ENCODE measurements at regions not wholly inside any gene's neighbourhood (a gene's known extent, or its start where the extent isn't known, plus 50 kb on each side); places are given as distances from the start of the nearest gene placed in this dataset.

DNA sequence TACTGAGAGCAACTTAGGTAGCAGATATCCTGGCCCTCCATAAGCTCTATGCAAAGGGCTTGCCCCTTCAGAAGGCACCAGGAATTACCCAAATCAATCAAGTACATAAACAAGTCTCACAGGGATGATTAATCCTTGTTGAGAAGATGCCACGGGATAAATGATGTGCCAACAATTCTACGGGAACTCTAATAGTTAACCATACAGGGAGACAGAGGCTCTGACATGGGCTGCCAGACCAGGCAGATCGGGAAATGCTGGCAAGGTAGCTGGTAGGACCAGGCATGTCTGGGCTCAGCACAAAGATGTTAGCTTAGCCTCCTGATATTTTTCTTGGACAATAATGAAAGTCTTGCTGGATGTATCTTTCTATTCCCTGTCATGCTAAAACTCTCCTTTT lies 249.3 kb upstream of the THBS1 start:
- Mint-ChIP-seq H3K27me3 (ENCODE audit: low read depth in 3 of 3) (peaks cover 0 to 8% (median 1%) of the 10 kb centered on the region in 3 donors), H3K9me3 (no peaks in the 10 kb centered on the region), H3K36me3 (no peaks in the 10 kb centered on the region), H3K4me3 (no peak overlapping the region), H3K27ac (no peak overlapping the region), H3K4me1 (no peaks in the 10 kb centered on the region)
- DNase-seq, result no peak

GRCh38 chr15:39332846-39333245 lies 248.0 kb upstream of the THBS1 start:
- H3K9me3 Mint-ChIP-seq, result no peaks in the 10 kb centered on the region
- no peaks in the 10 kb centered on the region for H3K4me1 Mint-ChIP-seq
- peaks cover 0 to 10% (median 0%) of the 10 kb centered on the region in 3 donors for H3K27me3 Mint-ChIP-seq (ENCODE audit: low read depth in 3 of 3)
- no peak overlapping the region for H3K4me3 Mint-ChIP-seq
- H3K36me3 Mint-ChIP-seq, result no peaks in the 10 kb centered on the region
- no peak for DNase-seq
- H3K27ac Mint-ChIP-seq, result no peak overlapping the region

GRCh38 chr15:39333393-39333792 lies 247.5 kb upstream of the THBS1 start:
- no peaks in the 10 kb centered on the region for H3K9me3 Mint-ChIP-seq
- H3K36me3 Mint-ChIP-seq, result no peaks in the 10 kb centered on the region
- no peak overlapping the region for H3K27ac Mint-ChIP-seq
- no peak for DNase-seq
- H3K4me1 Mint-ChIP-seq, result no peaks in the 10 kb centered on the region
- H3K27me3 Mint-ChIP-seq (ENCODE audit: low read depth in 3 of 3), result peaks cover 0 to 10% (median 0%) of the 10 kb centered on the region in 3 donors
- H3K4me3 Mint-ChIP-seq, result no peak overlapping the region

GRCh38 chr15:39333896-39334295 lies 247.0 kb upstream of the THBS1 start:
- Mint-ChIP-seq H3K4me3 (no peak overlapping the region), H3K9me3 (no peaks in the 10 kb centered on the region), H3K27me3 (ENCODE audit: low read depth in 3 of 3) (peaks cover 0 to 10% (median 0%) of the 10 kb centered on the region in 3 donors), H3K4me1 (no peaks in the 10 kb centered on the region), H3K36me3 (no peaks in the 10 kb centered on the region), H3K27ac (no peak overlapping the region)
- no peak for DNase-seq

- no peak for DNase-seq
- Mint-ChIP-seq H3K9me3 (peaks cover 0 to 3% (median 0%) of the 10 kb centered on the region in 6 donors), H3K36me3 (no peaks in the 10 kb centered on the region), H3K4me3 (no peak overlapping the region), H3K27ac (no peak overlapping the region), H3K27me3 (ENCODE audit: low read depth in 3 of 3) (peaks cover 0 to 13% (median 4%) of the 10 kb centered on the region in 3 donors), H3K4me1 (no peaks in the 10 kb centered on the region)
Observed at GRCh38 chr15:39336926-39337325, 244.0 kb upstream of the THBS1 start.

GRCh38 chr15:39338251-39338650 lies 242.6 kb upstream of the THBS1 start:
- Mint-ChIP-seq H3K4me3 (no peak overlapping the region), H3K36me3 (no peaks in the 10 kb centered on the region), H3K27me3 (ENCODE audit: low read depth in 3 of 3) (peaks cover 0 to 16% (median 4%) of the 10 kb centered on the region in 3 donors), H3K9me3 (peaks cover 0 to 5% (median 0%) of the 10 kb centered on the region in 6 donors), H3K4me1 (no peaks in the 10 kb centered on the region), H3K27ac (no peak overlapping the region)
- no peak for DNase-seq

DNA sequence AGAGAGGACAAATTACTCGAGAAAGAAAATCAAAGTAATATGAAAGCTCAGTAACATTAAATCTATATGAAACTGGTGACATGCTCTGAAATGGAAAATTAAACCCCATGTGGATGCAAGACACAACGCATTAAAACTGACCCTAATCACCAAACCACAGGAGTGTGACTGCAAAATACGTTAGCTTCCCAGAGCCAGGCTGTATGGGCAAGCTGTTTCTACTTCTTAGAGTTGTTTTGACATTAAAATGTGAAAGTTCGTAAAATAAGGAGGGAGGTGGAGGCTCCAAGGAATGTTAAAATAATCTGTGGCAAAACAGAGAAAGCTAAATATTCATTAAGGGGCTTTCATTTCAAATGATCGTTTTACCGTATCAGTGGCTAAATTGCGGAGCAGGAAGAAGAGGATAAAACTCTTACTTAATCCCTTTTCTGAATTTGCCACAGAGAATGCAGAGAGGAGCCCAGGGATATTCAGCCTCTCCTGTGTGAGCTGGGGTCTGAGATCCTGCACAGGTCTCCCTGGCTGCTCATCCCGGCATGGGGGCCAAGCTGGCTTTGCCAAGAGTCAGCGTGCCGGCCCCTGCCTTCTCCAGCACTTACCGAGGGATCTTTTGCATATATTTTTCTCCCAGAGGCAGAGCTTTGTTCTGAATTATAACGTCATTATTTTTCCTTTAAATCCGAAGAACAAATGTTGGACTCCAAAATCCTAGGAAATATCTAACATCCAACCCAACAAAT lies 239.8 kb upstream of the THBS1 start:
- Mint-ChIP-seq H3K4me3 (no peak overlapping the region), H3K9me3 (peaks cover 0 to 5% (median 0%) of the 10 kb centered on the region in 6 donors), H3K36me3 (no peaks in the 10 kb centered on the region), H3K4me1 (no peaks in the 10 kb centered on the region), H3K27ac (no peak overlapping the region), H3K27me3 (ENCODE audit: low read depth in 3 of 3) (peaks cover 0 to 12% (median 4%) of the 10 kb centered on the region in 3 donors)
- no peak for DNase-seq

DNA sequence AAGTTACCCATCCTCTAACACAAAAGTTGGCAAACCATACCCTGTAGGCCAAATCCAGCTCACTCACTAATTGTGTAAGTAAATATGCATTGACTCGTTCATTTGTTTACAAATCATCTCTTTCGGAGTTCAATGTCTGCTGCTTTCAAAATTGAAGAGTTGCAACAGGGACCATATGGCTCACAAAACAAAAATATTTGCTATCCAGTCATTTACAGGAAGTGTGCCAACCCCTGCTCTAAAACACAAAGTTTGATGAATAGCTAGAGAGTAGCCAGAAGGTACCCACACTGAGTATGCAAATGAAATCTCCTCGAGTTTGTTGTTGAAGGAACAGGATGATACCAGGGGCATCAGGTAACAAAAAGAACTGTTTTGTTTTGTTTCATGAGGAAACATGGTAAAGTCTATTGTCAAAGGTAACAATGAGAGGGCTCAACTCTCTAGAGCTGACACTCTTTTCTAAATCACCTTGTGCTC lies 236.2 kb upstream of the THBS1 start:
- no peak for DNase-seq
- no peaks in the 10 kb centered on the region for H3K36me3 Mint-ChIP-seq
- H3K27me3 Mint-ChIP-seq (ENCODE audit: low read depth in 3 of 3), result peaks cover 0 to 9% (median 4%) of the 10 kb centered on the region in 3 donors
- H3K9me3 Mint-ChIP-seq, result peaks cover 0 to 5% (median 0%) of the 10 kb centered on the region in 6 donors
- H3K4me3 Mint-ChIP-seq, result no peak overlapping the region
- H3K4me1 Mint-ChIP-seq, result no peaks in the 10 kb centered on the region
- H3K27ac Mint-ChIP-seq, result no peak overlapping the region

DNA sequence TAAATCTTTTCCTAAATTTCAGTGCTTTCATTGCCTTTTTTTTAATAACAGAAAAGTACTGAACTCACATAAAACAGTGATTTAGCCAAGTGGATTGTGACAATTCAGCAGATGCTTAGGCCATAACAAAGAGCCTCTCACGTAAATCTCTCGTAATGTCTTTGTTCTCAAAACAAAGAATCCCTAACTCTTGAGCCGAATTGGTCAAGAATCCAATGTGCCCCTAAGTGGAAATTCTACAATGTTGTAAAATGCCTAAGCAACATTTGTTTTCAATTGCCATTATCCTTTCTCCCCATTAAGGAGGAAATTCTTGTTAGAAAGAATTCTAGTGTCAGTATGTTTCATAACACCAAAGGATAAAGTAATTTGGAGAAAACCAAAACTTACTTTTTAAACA lies 235.7 kb upstream of the THBS1 start:
- no peaks in the 10 kb centered on the region for H3K36me3 Mint-ChIP-seq
- H3K27ac Mint-ChIP-seq, result no peak overlapping the region
- H3K4me3 Mint-ChIP-seq, result no peak overlapping the region
- no peak for DNase-seq
- peaks cover 0 to 9% (median 4%) of the 10 kb centered on the region in 3 donors for H3K27me3 Mint-ChIP-seq (ENCODE audit: low read depth in 3 of 3)
- no peaks in the 10 kb centered on the region for H3K4me1 Mint-ChIP-seq
- peaks cover 0 to 5% (median 0%) of the 10 kb centered on the region in 6 donors for H3K9me3 Mint-ChIP-seq

DNA sequence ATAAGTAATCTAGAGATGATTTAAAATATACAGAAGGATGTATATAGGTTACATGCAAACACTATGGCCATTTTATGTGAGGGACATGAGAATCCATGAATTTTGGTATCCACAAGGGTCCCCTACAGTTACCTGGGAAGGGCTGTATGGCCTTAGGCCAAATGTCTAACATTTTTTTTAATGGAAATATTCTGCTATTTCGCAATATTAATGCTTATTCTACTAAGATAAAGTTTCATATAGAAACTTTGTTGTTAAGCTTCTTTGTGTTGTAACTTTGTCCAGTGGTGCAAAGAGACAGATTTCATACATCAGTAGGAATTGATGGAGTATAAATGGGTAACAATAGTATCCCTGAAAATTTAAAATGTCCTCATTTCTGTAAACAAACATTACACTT lies 233.4 kb upstream of the THBS1 start:
- no peaks in the 10 kb centered on the region for H3K4me1 Mint-ChIP-seq
- no peak for DNase-seq
- H3K9me3 Mint-ChIP-seq, result peaks cover 0 to 2% (median 0%) of the 10 kb centered on the region in 6 donors
- H3K36me3 Mint-ChIP-seq, result no peaks in the 10 kb centered on the region
- H3K27ac Mint-ChIP-seq, result no peak overlapping the region
- H3K27me3 Mint-ChIP-seq (ENCODE audit: low read depth in 3 of 3), result peaks cover 0 to 3% (median 0%) of the 10 kb centered on the region in 3 donors
- no peak overlapping the region for H3K4me3 Mint-ChIP-seq

GRCh38 chr15:39350785-39351184 lies 230.1 kb upstream of the THBS1 start:
- Mint-ChIP-seq H3K27ac (no peak overlapping the region), H3K27me3 (ENCODE audit: low read depth in 3 of 3) (peaks cover 0 to 3% (median 1%) of the 10 kb centered on the region in 3 donors), H3K4me3 (no peak overlapping the region), H3K4me1 (no peaks in the 10 kb centered on the region), H3K36me3 (no peaks in the 10 kb centered on the region), H3K9me3 (no peaks in the 10 kb centered on the region)
- no peak for DNase-seq

DNA sequence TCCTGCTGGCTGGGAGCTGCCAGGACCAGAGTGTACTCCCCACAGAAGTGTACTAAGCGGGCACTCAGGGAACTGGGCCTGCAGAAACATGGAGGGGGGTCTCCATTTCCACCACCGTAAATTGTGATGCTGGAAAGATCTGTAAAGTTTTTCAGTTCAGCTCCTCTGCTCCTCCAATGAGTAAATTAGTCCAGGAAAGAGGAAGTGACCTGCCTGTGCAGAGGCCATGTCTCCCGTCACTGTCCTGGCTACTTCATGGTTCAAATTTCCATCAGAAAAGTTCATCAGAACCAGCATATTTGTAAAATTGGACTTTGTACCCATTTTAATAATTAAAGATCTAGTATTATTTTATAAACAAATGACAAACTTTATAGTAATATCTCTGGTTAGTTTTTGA lies 226.7 kb upstream of the THBS1 start:
- Mint-ChIP-seq H3K9me3 (no peaks in the 10 kb centered on the region), H3K36me3 (no peaks in the 10 kb centered on the region), H3K4me1 (no peaks in the 10 kb centered on the region), H3K4me3 (no peak overlapping the region), H3K27ac (no peak overlapping the region), H3K27me3 (ENCODE audit: low read depth in 3 of 3) (peaks cover under 1 to 3% (median 1%) of the 10 kb centered on the region in 3 donors)
- no peak for DNase-seq

GRCh38 chr15:39357480-39358268 lies 223.2 kb upstream of the THBS1 start:
- Mint-ChIP-seq H3K27me3 (ENCODE audit: low read depth in 3 of 3) (peaks cover 2 to 10% (median 3%) of the 10 kb centered on the region in 3 donors), H3K27ac (no peak overlapping the region), H3K9me3 (no peaks in the 10 kb centered on the region), H3K36me3 (no peaks in the 10 kb centered on the region), H3K4me1 (no peaks in the 10 kb centered on the region), H3K4me3 (no peak overlapping the region)
- no peak for DNase-seq

DNA sequence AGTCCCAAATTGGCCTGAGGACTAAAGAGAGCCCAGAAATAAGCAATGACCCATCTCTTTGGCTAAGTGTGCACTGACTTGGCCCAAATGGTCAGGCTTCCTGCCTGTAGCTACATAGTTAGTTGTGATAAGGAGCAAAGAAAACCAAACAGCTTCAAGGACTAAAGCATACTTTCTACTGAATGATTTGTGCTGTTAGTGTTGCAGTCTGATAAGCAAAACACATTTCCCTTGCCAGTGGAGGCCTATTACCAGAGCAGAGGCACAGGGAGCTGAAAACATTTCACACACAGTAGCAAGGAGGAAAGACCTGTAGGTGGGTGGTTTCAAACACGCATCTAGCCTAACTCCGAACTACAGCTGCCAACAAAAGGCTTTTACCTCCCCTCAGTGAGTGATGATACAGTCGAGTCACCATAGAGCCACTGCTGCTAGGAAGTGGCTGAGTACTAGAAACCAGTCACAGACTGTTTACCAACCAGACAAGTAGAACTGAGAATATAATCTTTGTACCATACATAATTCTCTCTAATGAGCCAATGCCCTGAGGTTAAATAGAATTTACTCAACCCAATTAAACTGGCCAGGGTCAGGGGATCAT lies 222.3 kb upstream of the THBS1 start:
- H3K4me3 Mint-ChIP-seq, result no peak overlapping the region
- peaks cover 2 to 12% (median 3%) of the 10 kb centered on the region in 3 donors for H3K27me3 Mint-ChIP-seq (ENCODE audit: low read depth in 3 of 3)
- no peak for DNase-seq
- H3K4me1 Mint-ChIP-seq, result no peaks in the 10 kb centered on the region
- H3K9me3 Mint-ChIP-seq, result no peaks in the 10 kb centered on the region
- no peak overlapping the region for H3K27ac Mint-ChIP-seq
- no peaks in the 10 kb centered on the region for H3K36me3 Mint-ChIP-seq
